LNCAP (cell line): ENCODE measurements at regions not wholly inside any gene's neighbourhood (a gene's known extent, or its start where the extent isn't known, plus 50 kb on each side); places are given as distances from the start of the nearest gene placed in this dataset.

Experiments used
- CTCF ChIP-seq: fragments of 450-650 bp; IDR thresholded peaks from 2 replicates; pipeline ENCODE4 v1.5.1; 2017; ENCODE audit warnings: mild to moderate bottlenecking

GRCh38 chr5:92513067-92513466 lies 1068.0 kb downstream of the NR2F1-AS1 start:
- no peak for TF ChIP-seq CTCF

- no peak for TF ChIP-seq CTCF
Observed at GRCh38 chr5:92508271-92508670, 1072.7 kb downstream of the NR2F1-AS1 start.

GRCh38 chr5:92505925-92506324 lies 1075.1 kb downstream of the NR2F1-AS1 start:
- TF ChIP-seq CTCF, result no peak

- TF ChIP-seq CTCF, result no peak
Observed at GRCh38 chr5:92505145-92505544, 1075.9 kb downstream of the NR2F1-AS1 start.

GRCh38 chr5:92504346-92504745 lies 1076.7 kb downstream of the NR2F1-AS1 start:
- TF ChIP-seq CTCF, result no peak

- TF ChIP-seq CTCF, result no peak
Observed at GRCh38 chr5:92500752-92501151, 1080.3 kb downstream of the NR2F1-AS1 start.

GRCh38 chr5:92496545-92496944 lies 1084.5 kb downstream of the NR2F1-AS1 start:
- no peak for TF ChIP-seq CTCF

- TF ChIP-seq CTCF, result no peak
Observed at GRCh38 chr5:92494508-92494907, 1086.5 kb downstream of the NR2F1-AS1 start.
